Adrenal gland (tissue), 5 donors: ENCODE measurements at regions not wholly inside any gene's neighbourhood (a gene's known extent, or its start where the extent isn't known, plus 50 kb on each side); places are given as distances from the start of the nearest gene placed in this dataset.

Source experiments
- POLR2A ChIP-seq, 2 donors: fragments of 450-650 bp; IDR thresholded peaks; one replicate each; pipeline ENCODE4 v1.6.1; 2017; ENCODE audit warnings: antibody characterized with exemption in 2 of 2, mild to moderate bottlenecking in 2 of 2, moderate library complexity in 1 of 2
- TF ChIP-seq, protein P1 (sequence below), 6 experiments: fragments of 450-650 bp in 4 of 6; fragments of 200-600 bp in 2 of 6; sonication (generic) in 1 of 6; IDR thresholded peaks; 1 replicate in 5 of 6; 2 replicates in 1 of 6; pipeline versions ENCODE4 v1.5.1 to v1.8.0; 2016 to 2021; ENCODE audit warnings: antibody characterized with exemption in 6 of 6, mild to moderate bottlenecking in 2 of 6, moderate library complexity in 1 of 6
- donor health status: DM: no; HTN: no; CAD: no.

- TF ChIP-seq, protein P1, sequence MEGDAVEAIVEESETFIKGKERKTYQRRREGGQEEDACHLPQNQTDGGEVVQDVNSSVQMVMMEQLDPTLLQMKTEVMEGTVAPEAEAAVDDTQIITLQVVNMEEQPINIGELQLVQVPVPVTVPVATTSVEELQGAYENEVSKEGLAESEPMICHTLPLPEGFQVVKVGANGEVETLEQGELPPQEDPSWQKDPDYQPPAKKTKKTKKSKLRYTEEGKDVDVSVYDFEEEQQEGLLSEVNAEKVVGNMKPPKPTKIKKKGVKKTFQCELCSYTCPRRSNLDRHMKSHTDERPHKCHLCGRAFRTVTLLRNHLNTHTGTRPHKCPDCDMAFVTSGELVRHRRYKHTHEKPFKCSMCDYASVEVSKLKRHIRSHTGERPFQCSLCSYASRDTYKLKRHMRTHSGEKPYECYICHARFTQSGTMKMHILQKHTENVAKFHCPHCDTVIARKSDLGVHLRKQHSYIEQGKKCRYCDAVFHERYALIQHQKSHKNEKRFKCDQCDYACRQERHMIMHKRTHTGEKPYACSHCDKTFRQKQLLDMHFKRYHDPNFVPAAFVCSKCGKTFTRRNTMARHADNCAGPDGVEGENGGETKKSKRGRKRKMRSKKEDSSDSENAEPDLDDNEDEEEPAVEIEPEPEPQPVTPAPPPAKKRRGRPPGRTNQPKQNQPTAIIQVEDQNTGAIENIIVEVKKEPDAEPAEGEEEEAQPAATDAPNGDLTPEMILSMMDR (IDR thresholded peaks at IDR 0.05), result no peak
- no peak for TF ChIP-seq POLR2A (IDR thresholded peaks at IDR 0.05)
Measured at GRCh38 chr13:110777251-110777820, 63.8 kb downstream of the ING1 start.
